ENCODE measurements at regions not wholly inside any gene's neighbourhood (a gene's known extent, or its start where the extent isn't known, plus 50 kb on each side); places are given as distances from the start of the nearest gene placed in this dataset.

GRCh38 chr5:123817267-123817666 lies 305.3 kb downstream of the CSNK1G3 start:
- H3K4me3 ChIP-seq (ENCODE audit: low read depth, poor library complexity, severe bottlenecking), result no peak overlapping the region
- WGBS, 2 donors, result 90 to 96% methylated on average over 2 of the region's 2 CpGs
- TF ChIP-seq, protein P1, sequence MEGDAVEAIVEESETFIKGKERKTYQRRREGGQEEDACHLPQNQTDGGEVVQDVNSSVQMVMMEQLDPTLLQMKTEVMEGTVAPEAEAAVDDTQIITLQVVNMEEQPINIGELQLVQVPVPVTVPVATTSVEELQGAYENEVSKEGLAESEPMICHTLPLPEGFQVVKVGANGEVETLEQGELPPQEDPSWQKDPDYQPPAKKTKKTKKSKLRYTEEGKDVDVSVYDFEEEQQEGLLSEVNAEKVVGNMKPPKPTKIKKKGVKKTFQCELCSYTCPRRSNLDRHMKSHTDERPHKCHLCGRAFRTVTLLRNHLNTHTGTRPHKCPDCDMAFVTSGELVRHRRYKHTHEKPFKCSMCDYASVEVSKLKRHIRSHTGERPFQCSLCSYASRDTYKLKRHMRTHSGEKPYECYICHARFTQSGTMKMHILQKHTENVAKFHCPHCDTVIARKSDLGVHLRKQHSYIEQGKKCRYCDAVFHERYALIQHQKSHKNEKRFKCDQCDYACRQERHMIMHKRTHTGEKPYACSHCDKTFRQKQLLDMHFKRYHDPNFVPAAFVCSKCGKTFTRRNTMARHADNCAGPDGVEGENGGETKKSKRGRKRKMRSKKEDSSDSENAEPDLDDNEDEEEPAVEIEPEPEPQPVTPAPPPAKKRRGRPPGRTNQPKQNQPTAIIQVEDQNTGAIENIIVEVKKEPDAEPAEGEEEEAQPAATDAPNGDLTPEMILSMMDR (IDR thresholded peaks at IDR 0.05), result no peak
- no peak for TF ChIP-seq POLR2A (IDR thresholded peaks at IDR 0.05)
- intact Hi-C loops (cut with DNase I; ENCODE audit: low total_unique reads), result no loop called here
- DNase-seq (ENCODE audit: low spot score in 2 of 2), result no peak

DNA sequence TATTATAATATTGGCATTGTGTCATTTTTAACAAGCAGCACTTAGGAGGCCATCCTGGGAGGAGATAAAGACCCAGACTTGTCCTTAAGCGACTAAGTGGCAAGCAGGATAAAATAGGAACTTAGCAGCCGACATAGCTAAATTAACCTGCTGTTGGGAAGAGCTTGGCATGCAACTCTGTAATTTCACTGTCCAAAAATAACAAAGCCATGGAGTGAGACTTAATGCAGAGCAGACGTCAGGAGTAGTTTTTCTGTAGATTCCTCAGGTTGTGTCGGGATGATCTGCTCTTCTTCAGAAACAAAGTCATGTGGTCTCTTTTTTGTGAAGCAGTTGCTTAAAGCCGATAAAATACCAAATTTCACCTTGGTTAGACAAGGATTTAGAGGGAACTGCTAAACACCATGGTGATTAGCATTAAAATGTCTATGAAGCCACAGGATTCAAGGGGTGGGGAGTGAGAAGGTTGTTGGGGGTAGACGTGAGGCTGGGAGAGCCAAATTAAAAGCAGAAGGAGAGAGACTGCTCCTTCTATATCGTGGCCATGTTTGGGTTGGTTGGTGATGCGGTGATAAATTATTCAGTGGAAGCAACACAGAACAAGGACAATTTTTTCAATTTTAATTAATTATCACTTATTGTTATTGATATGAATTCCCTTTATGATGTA lies 303.0 kb downstream of the CSNK1G3 start:
- no peak overlapping the region for H3K4me3 ChIP-seq (ENCODE audit: low read depth, poor library complexity, severe bottlenecking)
- TF ChIP-seq POLR2A (IDR thresholded peaks at IDR 0.05), result no peak
- TF ChIP-seq, protein P1 (IDR thresholded peaks at IDR 0.05), result no peak
- WGBS, 2 donors, result 61 to 64% methylated on average over 8 of the region's 8 CpGs
- intact Hi-C loops (cut with DNase I; ENCODE audit: low total_unique reads), result no loop called here
- no peak for DNase-seq (ENCODE audit: low spot score in 2 of 2)

DNA sequence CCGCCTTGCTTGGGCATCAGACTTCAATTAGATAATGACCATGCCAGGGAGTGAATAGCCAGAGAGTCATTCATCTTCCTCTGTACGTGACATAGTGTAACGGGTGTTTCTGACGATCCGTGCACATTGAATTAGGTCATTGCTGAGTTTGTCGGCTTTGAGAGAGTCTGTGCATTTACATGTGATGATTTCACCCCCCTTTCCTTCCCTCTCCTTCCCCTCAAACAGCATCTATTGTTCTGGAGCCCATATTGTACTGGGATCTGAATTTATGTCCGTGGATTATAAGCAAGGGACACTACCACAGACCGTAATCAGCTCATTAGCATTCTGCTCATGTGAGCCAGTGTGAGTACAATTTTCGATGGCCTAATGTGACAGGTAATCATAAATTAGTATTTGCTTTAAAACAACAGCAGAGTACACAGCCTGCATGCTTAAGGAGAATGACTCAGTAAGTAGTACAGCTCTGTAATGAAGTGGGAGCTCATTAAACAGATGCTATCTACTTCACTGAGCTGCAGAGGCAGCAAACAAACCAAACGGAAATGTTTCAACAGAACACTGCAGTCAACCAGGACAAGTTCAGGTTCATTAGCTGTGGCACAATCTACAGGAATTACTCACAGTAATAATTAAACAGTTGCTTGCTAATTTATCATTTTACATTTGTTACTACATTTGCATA lies 302.1 kb downstream of the CSNK1G3 start:
- H3K4me3 ChIP-seq (ENCODE audit: low read depth, poor library complexity, severe bottlenecking), result no peak overlapping the region
- no peak for DNase-seq (ENCODE audit: low spot score in 2 of 2)
- WGBS, 2 donors, result 33 to 42% methylated on average over 10 of the region's 10 CpGs
- TF ChIP-seq, protein P1 (IDR thresholded peaks at IDR 0.05), result no peak
- no peak for TF ChIP-seq POLR2A (IDR thresholded peaks at IDR 0.05)
- intact Hi-C loops (cut with DNase I; ENCODE audit: low total_unique reads), result no loop called here

GRCh38 chr5:123813264-123813663 lies 301.3 kb downstream of the CSNK1G3 start:
- DNase-seq (ENCODE audit: low spot score in 2 of 2), result no peak
- intact Hi-C loops (cut with DNase I; ENCODE audit: low total_unique reads), result no loop called here
- no peak overlapping the region for H3K4me3 ChIP-seq (ENCODE audit: low read depth, poor library complexity, severe bottlenecking)
- TF ChIP-seq, protein P1 (IDR thresholded peaks at IDR 0.05), result no peak
- no peak for TF ChIP-seq POLR2A (IDR thresholded peaks at IDR 0.05)
- 83 to 84% methylated on average over 3 of the region's 3 CpGs for WGBS, 2 donors

GRCh38 chr5:123811831-123812230 lies 299.9 kb downstream of the CSNK1G3 start:
- DNase-seq (ENCODE audit: low spot score in 2 of 2), result no peak
- TF ChIP-seq POLR2A (IDR thresholded peaks at IDR 0.05), result no peak
- TF ChIP-seq, protein P1 (IDR thresholded peaks at IDR 0.05), result no peak
- 91 to 95% methylated on average over 2 of the region's 2 CpGs for WGBS, 2 donors
- intact Hi-C loops (cut with DNase I; ENCODE audit: low total_unique reads), result no loop called here
- no peak overlapping the region for H3K4me3 ChIP-seq (ENCODE audit: low read depth, poor library complexity, severe bottlenecking)

Data from lower leg skin (tissue), 4 donors.